Activated CD4-positive, alpha-beta T cell treated with anti-CD3 and anti-CD28 coated beads, Interleukin-2, amount 50 U/mL, for 24 hours (primary cell): ENCODE measurements at regions not wholly inside any gene's neighbourhood (a gene's known extent, or its start where the extent isn't known, plus 50 kb on each side); places are given as distances from the start of the nearest gene placed in this dataset.
"Not testable (repeated sequence)": the region's sequence is repeated elsewhere in the genome, so short reads cannot be mapped to it uniquely, and the experiment has no call there.

Experiments
- DNase-seq, 2 donors: peaks; one replicate each; pipeline ENCODE4 v3.0.0-alpha.2; 2020; ENCODE audit warnings: low read depth in 1 of 2, low spot score in 1 of 2

DNA sequence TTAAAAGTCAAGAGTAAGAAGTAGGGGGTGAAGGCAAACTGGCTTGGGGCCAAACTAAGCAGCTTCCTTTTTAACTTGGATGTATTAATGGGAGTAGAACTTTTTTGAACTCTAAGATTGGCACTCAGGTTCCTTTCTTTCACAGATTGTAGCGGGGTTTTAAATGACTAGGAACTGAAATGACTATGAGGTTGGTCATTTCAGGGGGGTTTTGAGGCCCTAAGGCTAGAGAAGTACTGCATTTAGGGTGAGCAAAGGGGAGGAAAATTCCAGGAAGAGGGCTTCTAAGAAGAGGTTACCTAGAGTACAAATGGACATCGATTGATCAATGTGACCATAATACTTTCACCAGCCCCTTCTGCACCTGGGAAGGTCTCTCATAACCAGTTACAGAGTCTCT is 381.8 kb downstream of the MLLT3 start:
- no peak for DNase-seq

DNA sequence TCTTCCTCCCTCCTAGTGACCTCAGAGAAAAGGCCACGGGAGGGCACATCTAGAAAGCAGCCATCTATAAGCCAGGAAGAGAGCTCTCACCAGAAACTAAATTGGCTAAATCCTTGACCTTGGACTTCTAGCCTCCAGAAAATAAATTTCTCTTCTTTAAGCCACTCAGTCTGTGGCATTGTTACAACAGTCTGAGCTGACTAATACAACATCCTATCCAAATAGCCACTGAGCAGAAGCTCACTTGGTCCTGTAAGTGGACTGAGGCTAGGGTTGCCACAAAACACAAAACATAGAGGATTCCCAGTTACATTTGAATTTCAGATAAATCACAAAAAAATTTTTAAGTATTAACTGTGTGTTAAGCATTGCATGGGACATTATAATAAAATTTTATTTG is 383.4 kb downstream of the MLLT3 start:
- no peak for DNase-seq

DNA sequence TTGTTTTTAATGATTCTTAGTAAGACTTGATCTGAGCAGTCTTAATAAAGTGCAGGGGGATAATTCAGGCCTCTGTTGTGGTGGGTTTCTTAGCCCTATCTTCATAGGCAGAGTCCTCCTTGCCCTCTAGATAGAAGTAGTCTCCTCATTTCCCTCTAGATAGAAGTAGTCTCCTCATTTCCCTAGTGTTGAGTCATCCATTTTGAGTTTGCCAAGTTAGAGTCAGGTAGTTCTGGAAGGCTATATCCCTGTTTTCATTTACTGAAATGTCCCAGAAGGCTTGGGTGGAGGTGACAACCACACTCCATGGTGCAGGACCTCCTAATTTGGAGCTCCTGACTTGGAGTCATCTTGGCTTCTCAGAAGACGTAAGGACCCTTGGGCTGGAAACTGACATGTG is 384.6 kb downstream of the MLLT3 start:
- DNase-seq = no peak

DNA sequence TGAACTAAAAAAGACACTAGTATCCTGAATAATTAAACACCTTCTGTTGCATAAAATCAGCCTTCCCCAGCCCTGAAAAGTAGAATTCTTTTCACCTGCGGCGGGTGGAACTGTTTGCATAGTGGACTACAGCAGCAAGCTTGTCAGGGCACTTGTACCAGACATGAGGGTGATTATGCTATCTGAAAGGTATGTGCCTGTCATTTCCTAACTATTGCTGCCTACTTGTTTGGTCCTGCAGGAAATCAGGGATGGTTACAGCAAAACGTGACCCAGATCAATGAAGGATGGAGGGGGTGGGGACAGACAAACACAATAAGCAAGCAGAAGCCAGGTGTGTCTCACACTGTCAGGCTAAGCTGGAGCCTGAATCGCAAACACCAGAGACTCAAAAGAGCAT is 385.6 kb downstream of the MLLT3 start:
- DNase-seq = no peak

DNA sequence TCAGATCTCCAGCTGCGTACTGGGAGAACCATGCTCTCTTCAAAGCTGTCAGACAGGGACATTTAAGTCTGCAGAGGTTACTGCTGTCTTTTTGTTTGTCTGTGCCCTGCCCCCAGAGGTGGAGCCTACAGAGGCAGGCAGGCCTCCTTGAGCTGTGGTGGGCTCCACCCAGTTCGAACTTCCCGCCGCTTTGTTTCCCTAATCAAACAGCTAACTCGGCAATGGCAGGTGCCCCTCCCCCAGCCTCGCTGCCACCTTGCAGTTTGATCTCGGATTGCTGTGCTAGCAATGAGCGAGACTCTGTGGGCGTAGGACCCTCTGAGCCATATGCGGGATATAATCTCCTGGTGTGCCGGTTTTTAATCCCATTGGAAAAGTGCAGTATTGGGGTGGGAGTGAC is 387.1 kb downstream of the MLLT3 start:
- DNase-seq = not testable (repeated sequence)

DNA sequence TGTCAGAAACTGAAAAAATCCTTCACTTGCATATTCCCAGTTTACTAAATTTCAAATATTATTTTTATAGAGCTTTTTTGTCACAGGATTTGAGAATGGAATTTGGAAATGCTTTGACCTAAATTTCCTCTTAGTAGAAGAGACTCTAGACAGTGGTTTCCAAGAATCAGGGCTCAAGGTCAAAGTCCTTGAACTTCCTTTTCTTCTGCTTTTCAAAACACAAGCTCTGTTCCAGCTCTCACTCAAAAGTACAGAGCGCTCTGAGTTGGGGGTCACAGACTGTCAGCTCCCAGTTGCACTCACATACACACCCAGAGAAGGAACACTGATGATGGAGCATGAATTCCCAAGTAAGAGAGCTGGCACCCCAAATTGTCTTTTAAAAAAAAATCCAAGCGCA is 394.2 kb downstream of the MLLT3 start:
- DNase-seq = no peak

DNA sequence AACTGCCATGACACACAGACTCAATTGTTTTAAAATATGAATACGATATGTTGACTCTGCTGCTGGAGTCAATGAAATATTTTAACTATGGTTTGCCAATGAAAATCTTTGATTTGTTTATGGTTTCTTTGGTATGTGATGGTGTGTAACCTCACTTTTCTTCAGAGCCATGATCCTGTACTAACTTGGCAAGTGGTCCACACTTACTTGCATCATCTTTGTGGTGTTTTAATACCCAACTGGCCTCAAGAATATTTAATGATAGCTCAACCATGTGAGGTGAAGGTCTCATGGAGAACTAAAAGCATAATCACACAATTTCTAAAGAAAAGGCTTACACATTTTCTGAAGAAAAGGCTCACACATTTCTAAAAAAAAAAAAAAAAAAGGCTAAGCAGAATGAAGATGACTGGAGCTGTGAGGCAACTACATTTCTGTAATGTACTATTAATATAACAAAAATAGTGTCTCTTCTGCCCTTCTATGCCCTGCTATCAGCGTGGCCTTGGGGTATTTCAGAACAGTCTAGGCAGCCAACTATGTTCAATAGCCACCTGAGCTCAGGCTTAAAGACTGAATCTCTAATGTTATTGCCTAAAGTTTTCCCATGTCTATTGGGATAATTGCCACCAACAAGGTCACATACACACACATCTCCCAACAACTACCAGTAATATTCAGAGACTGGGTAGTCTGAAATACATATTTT is 395.0 kb downstream of the MLLT3 start:
- DNase-seq = no peak

DNA sequence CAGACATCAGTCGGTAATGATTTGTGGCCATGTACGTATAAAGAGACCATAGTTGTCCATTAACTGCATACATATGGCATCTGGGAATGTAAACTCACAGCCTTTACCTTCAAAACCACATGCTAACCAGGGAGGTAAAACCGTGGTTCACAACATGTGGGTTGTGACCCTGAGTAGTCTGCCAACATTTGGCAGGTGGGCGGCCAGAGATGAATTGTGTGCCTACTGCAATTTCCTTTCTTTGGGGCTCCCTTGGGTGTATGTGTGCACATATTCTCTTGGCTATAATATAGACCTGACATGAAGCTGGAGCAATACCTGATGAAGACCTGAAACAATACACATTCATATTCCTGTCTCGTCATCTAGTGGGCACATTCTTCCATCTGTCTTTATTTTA is 396.0 kb downstream of the MLLT3 start:
- no peak for DNase-seq

DNA sequence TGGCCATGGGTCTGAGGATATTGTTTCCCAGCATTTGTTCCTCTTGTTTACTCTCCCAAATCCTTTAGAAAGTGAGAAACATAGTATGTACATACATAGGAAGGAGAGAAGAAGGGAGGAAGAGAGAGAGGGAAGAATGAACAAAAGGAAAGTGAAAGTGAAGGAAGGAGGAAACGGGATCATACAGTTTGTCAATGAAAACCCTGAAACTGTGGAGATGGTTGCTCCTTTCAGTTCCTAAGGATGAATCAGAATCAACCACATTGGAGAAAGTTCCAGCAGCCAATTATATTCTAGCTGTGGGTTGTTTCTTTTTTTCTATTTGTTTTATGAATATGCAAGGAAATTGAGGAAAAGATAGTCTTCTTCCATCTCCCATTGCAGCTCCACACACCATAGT is 396.5 kb downstream of the MLLT3 start:
- no peak for DNase-seq

DNA sequence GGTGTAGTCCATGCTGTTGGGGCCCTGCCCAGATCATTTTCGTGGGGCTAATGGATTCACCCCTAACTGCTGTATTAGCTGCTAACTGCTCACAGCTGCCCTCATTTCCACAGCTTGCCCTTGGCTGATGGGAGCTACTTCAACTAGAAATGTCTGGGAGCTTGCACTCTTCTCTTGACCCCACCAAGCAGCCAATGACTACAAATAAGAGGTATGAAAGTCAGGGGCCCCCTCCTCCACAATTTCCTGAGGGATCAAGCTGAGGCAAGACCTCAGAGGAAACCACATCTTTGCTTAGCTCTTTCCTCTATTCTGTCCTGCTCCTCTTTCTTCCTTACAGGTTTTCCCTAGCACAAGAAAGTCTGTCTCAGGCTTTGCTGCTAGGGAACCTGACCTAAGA is 397.5 kb downstream of the MLLT3 start:
- DNase-seq = no peak

DNA sequence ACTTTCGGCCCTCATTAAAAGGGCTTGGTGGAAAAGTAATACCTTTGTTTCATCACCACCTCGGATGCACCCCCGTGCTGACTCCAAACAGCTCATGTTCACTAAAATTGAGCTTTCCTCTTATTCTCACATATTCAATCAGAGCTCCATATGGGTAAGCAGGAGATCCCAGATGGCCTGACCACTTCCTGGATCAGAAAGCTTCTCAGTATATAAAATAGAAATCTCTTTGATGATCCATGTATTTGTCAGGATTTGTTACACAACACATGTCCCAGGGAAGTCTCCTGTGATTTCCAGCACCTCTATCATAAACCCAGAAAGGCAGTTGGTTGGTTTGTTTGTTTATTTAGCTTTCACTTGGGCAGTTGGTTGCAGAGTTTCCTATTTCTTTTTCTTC is 402.0 kb downstream of the MLLT3 start:
- DNase-seq = no peak

DNA sequence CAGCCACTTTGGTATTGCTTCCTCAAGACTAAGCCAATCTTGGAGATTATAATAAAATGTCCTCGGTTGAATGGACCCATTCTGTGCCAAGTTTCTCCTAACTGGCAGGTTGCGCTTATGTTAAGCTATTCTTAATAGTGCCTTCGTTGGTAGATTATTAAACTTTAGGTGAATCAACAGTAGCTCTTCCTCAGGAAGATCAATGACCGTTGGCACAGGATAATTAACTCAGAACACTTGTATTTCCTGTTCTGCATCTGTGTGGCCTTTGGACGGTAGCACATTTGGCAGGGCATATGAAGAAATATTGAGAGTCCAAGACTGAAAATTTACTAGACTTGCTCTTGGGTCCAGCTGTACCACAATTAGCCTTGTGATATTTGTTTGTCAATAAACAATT is 402.9 kb downstream of the MLLT3 start:
- no peak for DNase-seq

DNA sequence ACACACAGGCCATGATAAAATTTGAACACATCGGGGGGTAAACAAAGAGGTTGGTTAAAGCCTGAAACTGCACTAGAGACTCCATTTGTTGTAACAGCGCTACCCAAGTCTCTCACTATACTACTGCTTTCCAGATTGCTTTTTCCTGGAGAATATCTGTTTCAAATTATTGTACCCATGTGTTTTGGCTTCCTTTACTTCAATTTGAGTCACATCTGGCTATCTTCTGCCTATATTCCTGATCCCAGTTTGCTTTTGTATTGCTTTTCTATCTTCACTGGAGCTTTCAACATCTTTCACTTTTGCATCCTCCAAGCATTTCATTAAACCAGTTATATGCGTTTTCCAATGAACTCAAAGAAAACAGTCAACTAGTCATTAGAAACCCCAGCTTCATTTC is 404.7 kb downstream of the MLLT3 start:
- no peak for DNase-seq

DNA sequence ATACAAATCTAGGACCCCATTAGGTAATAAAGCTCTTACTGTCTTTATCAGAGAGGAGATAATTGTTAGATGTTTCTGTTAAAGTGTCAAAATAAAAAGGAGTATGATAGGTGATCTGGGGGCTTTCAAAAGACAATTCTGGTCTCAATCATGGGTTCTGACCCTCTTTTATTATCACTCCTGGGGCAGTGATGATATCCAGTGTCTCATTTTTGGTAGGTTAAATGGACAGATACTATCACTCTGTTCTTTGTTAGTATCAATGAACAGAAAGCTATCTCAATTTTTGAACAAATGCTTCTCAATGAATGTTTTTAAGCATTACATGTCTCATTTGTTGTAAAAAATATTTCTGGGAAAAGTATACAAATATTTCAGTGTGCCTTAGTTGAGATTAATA is 405.9 kb downstream of the MLLT3 start:
- DNase-seq = no peak

DNA sequence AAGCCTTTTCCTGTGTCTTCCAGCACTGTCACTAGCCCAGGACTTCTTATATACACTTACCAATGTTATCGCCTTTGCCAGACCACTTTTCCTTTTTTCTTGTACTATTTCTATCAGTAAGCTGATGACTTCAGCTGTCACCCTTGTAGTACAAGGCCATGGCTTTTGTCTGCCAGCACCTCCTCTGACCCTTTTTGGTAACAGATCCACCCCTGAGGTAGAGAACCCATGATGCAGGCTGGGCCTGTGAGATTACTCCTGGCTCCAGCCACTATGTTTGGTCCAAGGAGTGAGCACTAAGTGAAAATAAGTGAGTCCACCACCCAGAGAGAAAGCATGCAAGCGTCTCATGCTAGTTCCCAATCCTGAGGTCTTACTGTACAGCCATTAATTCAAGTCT is 406.7 kb downstream of the MLLT3 start:
- DNase-seq = no peak

DNA sequence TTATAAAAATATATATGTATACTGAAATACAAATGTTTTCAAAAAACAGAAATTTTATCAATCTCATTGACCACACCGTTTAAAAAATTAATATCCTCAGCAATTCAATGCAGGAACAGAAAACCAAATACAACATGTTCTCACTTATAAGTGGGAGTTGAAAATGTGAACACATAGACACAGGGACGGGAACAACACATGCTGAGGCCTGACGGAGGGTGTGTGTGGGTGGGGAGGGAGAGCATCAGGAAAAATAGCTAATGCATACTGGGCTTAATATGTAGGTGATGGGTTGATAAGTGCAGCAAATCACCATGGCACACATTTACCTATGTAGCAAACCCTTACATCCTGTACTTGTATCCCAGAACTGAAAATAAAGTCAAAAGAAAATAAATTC is 409.5 kb downstream of the MLLT3 start:
- no peak for DNase-seq

DNA sequence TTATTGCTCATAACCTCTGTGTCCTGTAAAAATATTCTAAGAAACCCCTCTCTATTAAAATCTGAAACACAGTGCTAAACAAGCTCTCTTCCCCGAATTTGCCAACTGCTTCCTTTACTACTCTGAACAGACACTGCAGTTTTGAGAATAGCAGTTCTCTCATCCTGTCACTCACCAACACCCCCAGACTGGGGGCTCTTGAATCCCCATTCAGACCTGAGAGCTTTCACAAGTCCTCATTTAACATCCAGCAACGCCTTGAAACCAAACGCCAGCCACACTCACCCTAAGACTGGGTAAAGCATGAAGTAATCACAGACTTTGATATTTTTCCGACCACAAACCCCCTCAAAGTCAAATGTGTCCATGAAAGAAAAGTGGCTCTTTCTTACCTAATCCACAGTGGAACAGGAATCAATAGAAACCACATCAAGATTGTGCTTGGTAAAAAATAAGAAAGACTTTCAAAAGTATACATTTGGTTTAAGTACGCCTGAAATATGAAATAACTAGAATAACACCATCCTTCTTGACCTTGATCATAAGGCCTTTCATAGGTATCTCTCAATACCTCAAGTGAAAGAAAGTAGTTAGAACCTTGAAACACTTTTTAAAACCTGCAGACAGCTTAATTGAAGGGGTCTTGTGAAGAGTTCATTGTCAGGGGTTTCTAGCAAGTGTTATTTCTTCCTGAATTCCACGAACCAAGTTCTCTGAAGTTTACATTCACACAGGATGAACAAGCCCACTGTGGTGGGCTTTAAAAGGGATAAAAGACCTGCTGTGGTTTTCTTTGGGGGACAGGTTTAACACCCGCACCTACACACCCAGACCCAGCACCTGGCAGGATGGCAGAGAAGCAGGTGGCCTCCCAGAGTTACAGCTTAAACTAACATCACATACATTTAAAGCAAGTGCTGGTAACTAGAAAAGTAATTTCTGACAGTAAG is 412.6 kb downstream of the MLLT3 start:
- peak; percentile 8 to 36 for DNase-seq

DNA sequence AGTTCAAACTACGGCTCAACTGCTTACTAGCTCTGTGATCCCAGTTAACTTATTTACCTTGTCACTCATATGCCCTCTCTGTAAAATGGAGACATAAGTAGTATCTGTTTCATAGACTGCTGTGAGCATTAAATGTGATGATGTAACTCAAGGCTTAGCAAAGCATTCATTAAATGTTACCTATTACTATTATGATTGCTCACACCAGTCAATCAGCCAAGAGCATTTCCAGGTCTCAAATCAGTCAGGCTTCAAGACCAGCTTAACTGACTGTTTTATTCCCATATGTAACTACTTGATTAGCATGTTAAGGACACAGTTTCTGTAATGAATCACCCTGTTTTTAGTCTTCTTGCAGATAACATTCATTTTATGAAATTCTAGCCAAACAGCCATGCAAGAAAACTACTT is 413.3 kb downstream of the MLLT3 start:
- DNase-seq = peak in 1 of 2 donors; percentile 12

DNA sequence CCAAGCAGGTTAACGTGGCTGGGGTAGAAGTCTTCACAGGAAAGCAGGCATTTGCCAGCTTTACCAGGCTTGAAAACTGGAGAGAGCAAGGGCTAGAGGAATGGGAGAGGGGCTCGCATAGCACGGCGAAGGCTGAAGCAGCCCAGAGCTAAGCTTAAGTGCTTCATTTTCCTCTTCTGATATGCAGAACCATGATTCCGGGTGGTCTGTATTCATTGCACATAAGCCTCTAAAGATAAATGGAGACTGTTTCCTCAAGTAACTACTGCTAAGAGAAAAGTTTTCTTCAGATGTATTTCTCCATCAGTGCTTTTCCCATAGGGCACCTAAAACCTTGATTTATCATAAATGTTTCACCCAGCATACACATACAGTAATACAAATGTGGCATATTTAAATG is 414.1 kb downstream of the MLLT3 start:
- DNase-seq = no peak

DNA sequence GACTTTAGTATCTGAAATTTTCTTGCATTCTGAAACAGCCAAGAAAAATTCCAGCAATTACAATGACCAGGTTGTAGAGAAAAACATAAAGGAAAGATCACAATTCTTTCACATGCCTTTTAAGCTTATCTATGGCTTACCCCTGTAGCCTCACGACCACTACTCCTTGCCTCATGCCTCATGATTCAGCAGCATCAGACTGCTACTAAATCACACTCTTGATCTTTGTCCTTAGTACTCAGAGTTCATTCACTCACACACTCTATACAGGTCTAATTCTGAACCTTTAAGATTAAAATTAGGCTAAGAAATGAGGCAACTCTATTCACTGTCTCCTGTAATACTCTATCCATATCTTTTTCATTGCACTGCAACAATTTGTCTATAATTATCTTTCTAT is 415.1 kb downstream of the MLLT3 start:
- DNase-seq = no peak

DNA sequence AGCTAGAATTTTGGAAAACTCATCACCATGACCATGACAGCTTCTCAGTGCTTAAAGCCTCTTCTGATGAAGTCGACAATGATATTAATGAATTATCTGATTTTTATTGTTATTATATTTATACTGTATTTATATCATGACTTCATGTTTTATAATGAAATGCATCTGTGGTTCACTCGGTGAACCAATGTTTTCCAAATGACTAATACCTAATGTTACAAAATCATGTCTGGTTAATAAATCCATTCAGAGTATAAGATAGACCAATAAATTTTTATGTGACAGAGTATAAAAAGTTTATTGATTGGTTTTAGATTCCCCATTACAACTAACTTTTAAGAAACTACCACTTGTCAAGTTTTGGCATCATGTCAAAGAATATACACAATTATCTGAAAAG is 416.5 kb downstream of the MLLT3 start:
- DNase-seq = no peak

DNA sequence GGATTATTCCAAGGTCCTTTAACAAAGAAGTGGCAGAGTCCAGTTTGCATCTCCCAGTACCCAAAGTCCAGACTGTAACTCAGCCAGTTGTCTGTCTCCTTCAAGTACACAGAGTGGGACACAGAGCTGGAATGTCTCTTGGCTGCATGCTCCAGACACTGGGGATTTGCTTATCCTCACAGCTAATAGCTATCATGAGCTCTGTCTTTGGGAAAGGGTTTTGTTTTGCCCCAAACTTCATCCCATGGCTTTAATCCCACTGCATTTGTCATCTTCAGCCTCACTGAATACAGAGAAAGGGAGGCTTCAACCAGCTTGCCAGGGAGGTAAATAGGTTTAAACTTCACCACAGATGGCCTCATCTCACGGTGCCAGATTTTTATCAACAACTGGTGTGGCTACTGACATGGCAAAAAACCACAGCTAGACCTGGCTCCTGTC is 412.2 kb upstream of the SLC24A2 start:
- DNase-seq = no peak

DNA sequence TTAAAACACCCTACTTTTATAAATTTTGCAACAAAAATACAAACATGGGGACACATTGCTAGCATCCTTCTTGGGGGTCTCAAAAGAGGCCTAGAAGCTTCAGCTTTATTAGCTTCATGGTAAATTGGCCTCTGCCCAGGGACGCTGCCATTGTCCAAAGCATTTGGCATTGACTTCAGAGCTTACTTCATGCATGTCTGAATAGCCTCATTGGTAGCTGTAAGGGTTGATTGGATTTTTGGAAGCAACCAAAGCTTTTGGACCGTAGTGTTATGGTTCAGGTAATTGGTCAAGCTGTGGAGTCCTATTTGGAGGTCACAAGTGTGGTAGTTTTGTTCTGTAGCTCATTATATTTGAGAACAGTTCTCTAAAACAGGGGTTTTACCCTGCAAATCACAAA is 411.7 kb upstream of the SLC24A2 start:
- no peak for DNase-seq
